Stimulated activated naive CD8-positive, alpha-beta T cell treated with anti-CD3 and anti-CD28 coated beads, Interleukin-15, Interleukin-2, amounts not matched to agents 100 ng/mL and 50 ng/mL, for 24 hours (primary cell): ENCODE measurements at regions not wholly inside any gene's neighbourhood (a gene's known extent, or its start where the extent isn't known, plus 50 kb on each side); places are given as distances from the start of the nearest gene placed in this dataset.

Source experiments
- H3K27ac Mint-ChIP-seq: one replicate; pipeline ENCODE4 v1.8.0; 2021; ENCODE audit warnings: mild to moderate bottlenecking, mixed read lengths
- H3K27me3 Mint-ChIP-seq: one replicate; pipeline ENCODE4 v1.8.0; 2021; ENCODE audit warnings: mixed read lengths
- H3K36me3 Mint-ChIP-seq: one replicate; pipeline ENCODE4 v1.8.0; 2021; ENCODE audit warnings: low read depth, mixed read lengths
- H3K4me1 Mint-ChIP-seq: one replicate; pipeline ENCODE4 v1.8.0; 2021; ENCODE audit warnings: low read depth, mixed read lengths
- H3K4me3 Mint-ChIP-seq: one replicate; pipeline ENCODE4 v1.8.0; 2021; ENCODE audit warnings: mild to moderate bottlenecking, mixed read lengths
- H3K9me3 Mint-ChIP-seq: one replicate; pipeline ENCODE4 v1.8.0; 2021; ENCODE audit warnings: mixed read lengths

DNA sequence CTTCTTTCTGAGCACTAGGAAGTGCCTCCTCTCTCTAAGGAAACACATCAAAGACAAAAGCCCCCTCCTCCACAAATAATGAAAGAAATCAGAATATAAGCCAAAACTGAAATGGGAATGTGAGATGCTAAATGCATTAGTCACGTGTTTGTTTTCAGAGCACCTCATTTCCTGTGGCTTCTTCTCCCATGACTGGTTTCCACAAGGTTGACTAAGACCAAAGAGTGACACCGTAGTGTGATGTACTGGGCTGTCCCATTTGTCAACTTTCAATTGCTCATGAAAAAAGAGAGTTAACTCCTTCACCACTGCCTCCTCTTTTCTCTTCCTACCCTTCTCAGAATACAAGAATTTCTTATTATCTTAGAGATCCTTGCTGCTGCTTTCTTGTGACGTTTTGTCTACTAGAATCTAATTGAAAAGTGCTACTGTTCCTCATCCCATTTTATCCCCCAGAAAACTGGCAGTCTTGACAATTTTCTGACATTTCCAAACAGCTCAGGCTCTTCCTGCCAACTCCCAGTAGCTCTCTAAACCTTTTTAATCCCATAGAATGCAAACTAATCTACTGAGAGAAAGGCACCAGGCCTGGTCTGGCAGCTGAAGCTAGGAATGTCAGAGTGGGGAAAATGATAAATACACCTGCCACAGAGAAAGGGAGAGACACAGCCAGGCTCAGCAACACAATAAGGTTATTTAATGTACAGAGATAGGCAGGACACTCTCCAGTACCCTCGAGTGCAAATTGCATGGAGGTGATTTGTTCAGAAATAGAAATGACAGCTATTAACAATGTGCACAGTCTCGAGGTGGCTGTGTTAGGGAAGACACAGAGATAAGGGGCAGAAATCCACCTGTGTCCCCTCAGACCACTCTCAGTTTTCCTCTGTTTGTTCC lies 671.7 kb upstream of the NRSN1 start:
- Mint-ChIP-seq H3K4me3 (no peak overlapping the region), H3K4me1 (no peaks in the 10 kb centered on the region), H3K9me3 (peaks cover 7% of the 10 kb centered on the region), H3K36me3 (no peaks in the 10 kb centered on the region), H3K27me3 (no peaks in the 10 kb centered on the region), H3K27ac (no peak overlapping the region)

- peaks cover 7% of the 10 kb centered on the region for H3K9me3 Mint-ChIP-seq
- H3K27ac Mint-ChIP-seq: no peak overlapping the region
- H3K4me1 Mint-ChIP-seq: no peaks in the 10 kb centered on the region
- no peaks in the 10 kb centered on the region for H3K36me3 Mint-ChIP-seq
- no peaks in the 10 kb centered on the region for H3K27me3 Mint-ChIP-seq
- H3K4me3 Mint-ChIP-seq: no peak overlapping the region
Observed at GRCh38 chr6:23455754-23456153, 670.3 kb upstream of the NRSN1 start.

DNA sequence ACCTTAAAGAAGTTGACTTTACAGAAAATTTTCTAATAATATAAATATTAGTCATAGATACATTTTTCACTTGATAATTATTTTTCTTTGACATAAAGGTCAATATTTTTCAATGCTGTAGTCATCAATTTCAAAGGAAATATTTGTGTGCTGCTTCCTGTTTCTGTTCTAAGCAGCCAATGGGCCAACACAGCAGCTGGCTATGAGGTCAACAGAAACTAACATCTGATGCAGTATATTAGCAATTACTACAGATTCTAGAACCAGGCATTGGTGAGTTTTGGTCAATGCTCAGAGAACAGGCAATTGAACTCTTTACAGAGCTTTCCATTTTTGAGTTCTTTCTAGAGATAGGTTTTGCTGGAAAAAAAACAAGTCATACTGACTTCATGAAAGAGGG lies 669.6 kb upstream of the NRSN1 start:
- Mint-ChIP-seq H3K4me3 (no peak overlapping the region), H3K9me3 (peaks cover 7% of the 10 kb centered on the region), H3K27ac (no peak overlapping the region), H3K36me3 (no peaks in the 10 kb centered on the region), H3K27me3 (no peaks in the 10 kb centered on the region), H3K4me1 (no peaks in the 10 kb centered on the region)

- peaks cover 7% of the 10 kb centered on the region for H3K9me3 Mint-ChIP-seq
- no peaks in the 10 kb centered on the region for H3K4me1 Mint-ChIP-seq
- H3K4me3 Mint-ChIP-seq: no peak overlapping the region
- no peaks in the 10 kb centered on the region for H3K36me3 Mint-ChIP-seq
- no peak overlapping the region for H3K27ac Mint-ChIP-seq
- no peaks in the 10 kb centered on the region for H3K27me3 Mint-ChIP-seq
Observed at GRCh38 chr6:23457321-23457720, 668.7 kb upstream of the NRSN1 start.

GRCh38 chr6:23465912-23466311 lies 660.1 kb upstream of the NRSN1 start:
- Mint-ChIP-seq H3K27me3 (peaks cover 3% of the 10 kb centered on the region), H3K9me3 (peaks cover 4% of the 10 kb centered on the region), H3K27ac (no peak overlapping the region), H3K4me3 (no peak overlapping the region), H3K36me3 (no peaks in the 10 kb centered on the region), H3K4me1 (no peaks in the 10 kb centered on the region)

DNA sequence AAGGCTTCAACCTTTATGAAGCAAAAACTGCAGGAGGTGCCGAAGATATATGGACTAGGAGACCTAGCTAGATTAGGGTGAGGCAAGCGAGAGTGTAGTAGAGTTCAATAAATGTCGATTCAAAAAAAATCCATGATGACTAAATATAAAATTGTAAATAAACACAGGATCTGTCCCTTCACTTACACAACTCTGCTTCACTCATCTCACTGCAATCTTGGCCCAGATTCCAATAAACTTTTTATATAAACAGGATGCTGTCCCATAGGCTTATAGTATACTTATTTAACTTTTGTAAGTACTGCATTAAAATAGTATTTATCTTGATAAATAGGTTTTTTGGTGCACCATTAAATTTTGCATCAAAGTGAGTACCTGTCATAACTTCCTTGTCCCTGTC lies 648.4 kb upstream of the NRSN1 start:
- Mint-ChIP-seq H3K27ac (no peak overlapping the region), H3K36me3 (no peaks in the 10 kb centered on the region), H3K9me3 (no peaks in the 10 kb centered on the region), H3K4me1 (no peaks in the 10 kb centered on the region), H3K27me3 (no peaks in the 10 kb centered on the region), H3K4me3 (no peak overlapping the region)

GRCh38 chr6:23478312-23478711 lies 647.7 kb upstream of the NRSN1 start:
- Mint-ChIP-seq H3K27me3 (no peaks in the 10 kb centered on the region), H3K4me1 (no peaks in the 10 kb centered on the region), H3K9me3 (peaks cover 3% of the 10 kb centered on the region), H3K36me3 (no peaks in the 10 kb centered on the region), H3K27ac (no peak overlapping the region), H3K4me3 (no peak overlapping the region)

- H3K27ac Mint-ChIP-seq: no peak overlapping the region
Observed at GRCh38 chr6:23483896-23484295, 642.1 kb upstream of the NRSN1 start.

DNA sequence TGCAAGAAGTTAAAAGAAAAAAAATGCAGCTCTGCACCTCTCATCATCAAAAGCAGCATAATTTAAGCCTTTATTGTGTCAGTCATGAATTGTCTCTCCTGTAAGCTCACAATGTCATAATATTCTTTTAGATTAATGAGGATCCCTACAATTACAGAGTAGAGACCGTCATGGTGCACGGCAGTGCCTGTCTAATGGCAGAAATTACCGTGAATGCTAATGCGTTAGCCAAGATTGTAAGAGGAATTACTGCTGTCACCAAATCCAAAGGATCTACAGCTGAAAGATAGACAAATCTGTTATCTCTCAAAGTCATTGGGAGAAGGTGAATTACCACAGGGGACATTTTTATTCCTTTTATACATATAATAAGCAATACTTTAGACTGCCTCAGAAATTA lies 631.6 kb upstream of the NRSN1 start:
- peaks cover 10% of the 10 kb centered on the region for H3K9me3 Mint-ChIP-seq
- no peaks in the 10 kb centered on the region for H3K36me3 Mint-ChIP-seq
- H3K4me3 Mint-ChIP-seq: no peak overlapping the region
- no peak overlapping the region for H3K27ac Mint-ChIP-seq
- no peaks in the 10 kb centered on the region for H3K27me3 Mint-ChIP-seq
- H3K4me1 Mint-ChIP-seq: no peaks in the 10 kb centered on the region

More at GRCh38 chr6:23483896-23484295, 642.1 kb upstream of the NRSN1 start:
- Mint-ChIP-seq H3K27me3 (no peaks in the 10 kb centered on the region), H3K4me3 (no peak overlapping the region), H3K36me3 (no peaks in the 10 kb centered on the region), H3K9me3 (peaks cover 3% of the 10 kb centered on the region), H3K4me1 (no peaks in the 10 kb centered on the region)

DNA sequence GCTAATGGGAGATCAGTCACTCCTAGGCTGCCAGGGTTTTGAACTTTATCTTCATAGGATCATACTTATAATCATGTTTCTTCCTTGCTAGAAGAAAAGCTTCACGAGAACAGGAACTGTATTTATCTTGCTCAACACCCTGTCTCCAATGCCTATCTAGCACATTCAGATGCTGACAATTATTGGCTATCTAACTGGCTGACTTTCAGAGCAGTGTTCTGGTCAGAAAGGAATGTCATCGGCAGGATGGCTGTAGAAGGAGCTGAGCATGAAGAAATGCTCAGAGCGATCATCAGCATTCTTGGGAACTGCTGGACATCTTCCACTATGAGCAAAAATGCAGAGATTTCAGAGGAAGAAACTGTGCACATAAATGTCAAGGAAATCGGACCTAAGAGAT lies 628.0 kb upstream of the NRSN1 start:
- no peak overlapping the region for H3K27ac Mint-ChIP-seq
- H3K27me3 Mint-ChIP-seq: no peaks in the 10 kb centered on the region
- no peaks in the 10 kb centered on the region for H3K36me3 Mint-ChIP-seq
- no peaks in the 10 kb centered on the region for H3K4me1 Mint-ChIP-seq
- peaks cover 3% of the 10 kb centered on the region for H3K9me3 Mint-ChIP-seq
- no peak overlapping the region for H3K4me3 Mint-ChIP-seq

DNA sequence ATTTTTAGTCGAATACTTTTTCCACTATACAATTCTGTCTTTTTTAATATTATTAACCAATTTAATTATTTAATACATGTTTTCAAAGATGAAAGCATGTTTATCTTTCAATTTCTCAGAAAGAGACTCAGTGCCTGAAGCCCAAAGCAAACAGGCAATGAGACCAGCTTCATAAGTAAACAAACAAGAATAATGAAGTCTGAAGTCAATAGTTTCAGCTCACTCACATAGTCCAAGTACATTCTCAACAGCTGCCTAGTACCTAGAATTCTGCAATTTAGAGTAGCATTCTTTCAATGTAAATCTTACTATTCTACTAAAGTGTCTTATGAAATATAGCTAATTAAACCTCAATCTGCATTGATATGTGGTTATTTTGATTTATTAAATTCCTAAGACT lies 626.5 kb upstream of the NRSN1 start:
- Mint-ChIP-seq H3K27ac (no peak overlapping the region), H3K4me3 (no peak overlapping the region), H3K9me3 (peaks cover 3% of the 10 kb centered on the region), H3K4me1 (no peaks in the 10 kb centered on the region), H3K36me3 (no peaks in the 10 kb centered on the region), H3K27me3 (no peaks in the 10 kb centered on the region)

- Mint-ChIP-seq H3K27ac (no peak overlapping the region), H3K4me3 (no peak overlapping the region), H3K27me3 (no peaks in the 10 kb centered on the region), H3K4me1 (no peaks in the 10 kb centered on the region), H3K9me3 (peaks cover 4% of the 10 kb centered on the region), H3K36me3 (no peaks in the 10 kb centered on the region)
Observed at GRCh38 chr6:23503173-23503572, 622.8 kb upstream of the NRSN1 start.

GRCh38 chr6:23505026-23505425 lies 621.0 kb upstream of the NRSN1 start:
- Mint-ChIP-seq H3K36me3 (no peaks in the 10 kb centered on the region), H3K27me3 (no peaks in the 10 kb centered on the region), H3K27ac (no peak overlapping the region)

DNA sequence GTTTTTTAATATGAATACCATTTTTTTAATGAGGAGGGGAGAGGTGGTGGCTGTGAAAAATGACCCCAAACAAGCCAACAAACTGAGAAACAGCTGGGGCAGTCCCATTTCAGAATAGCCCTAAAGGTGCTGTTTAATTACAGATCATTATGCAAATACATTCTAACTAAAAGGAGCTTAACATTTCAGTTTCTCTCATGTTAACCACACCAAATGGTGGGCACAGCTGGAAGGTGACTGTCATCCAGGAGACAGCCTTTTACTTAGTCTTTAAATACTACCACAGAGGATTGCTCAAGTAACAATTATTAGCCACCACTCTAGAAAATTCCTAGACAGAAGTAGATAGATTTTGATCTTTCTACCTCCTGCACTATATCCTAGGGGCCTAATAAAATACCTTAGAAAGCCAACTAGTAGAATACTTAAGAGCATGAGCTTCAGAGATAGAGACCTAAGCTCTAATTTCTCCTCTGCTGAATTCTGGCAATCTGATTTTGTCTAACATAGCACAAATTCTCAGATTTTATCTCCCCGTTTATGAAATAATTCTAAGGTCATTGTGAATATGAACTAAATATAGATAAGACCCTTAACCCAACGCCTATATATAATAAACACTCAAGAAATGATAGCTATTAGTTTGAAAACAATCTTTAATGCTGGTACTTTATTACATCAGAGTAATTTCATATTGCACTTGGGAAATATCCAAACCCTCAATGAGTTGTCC lies 615.1 kb upstream of the NRSN1 start:
- Mint-ChIP-seq H3K27ac (no peak overlapping the region), H3K4me1 (no peaks in the 10 kb centered on the region), H3K4me3 (no peak overlapping the region), H3K9me3 (peaks cover 4% of the 10 kb centered on the region), H3K27me3 (no peaks in the 10 kb centered on the region), H3K36me3 (no peaks in the 10 kb centered on the region)

More at GRCh38 chr6:23505026-23505425, 621.0 kb upstream of the NRSN1 start:
- H3K4me1 Mint-ChIP-seq: no peaks in the 10 kb centered on the region
- peaks cover 4% of the 10 kb centered on the region for H3K9me3 Mint-ChIP-seq
- no peak overlapping the region for H3K4me3 Mint-ChIP-seq

DNA sequence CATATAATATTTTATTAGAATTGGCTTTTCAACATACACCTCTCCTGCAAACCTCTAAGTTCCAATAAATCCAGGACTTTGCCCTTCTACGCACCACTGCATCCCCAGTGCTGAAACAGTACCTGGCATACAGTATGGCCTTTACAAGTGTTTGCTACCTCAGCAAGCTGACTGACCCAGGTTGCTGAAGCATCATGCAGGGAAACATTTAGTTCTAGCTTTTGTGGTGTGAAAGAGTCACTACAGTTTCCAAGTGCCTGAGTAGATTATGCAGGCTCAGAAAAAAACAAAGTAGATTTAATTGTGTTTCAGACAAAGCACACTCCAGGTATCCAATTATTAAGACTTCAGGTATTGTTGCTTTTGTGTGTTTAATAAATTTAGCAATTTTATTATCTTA lies 614.2 kb upstream of the NRSN1 start:
- Mint-ChIP-seq H3K9me3 (no peaks in the 10 kb centered on the region), H3K4me1 (no peaks in the 10 kb centered on the region)

More for the DNA sequence above, 614.2 kb upstream of the NRSN1 start:
- no peak overlapping the region for H3K27ac Mint-ChIP-seq
- H3K36me3 Mint-ChIP-seq: no peaks in the 10 kb centered on the region
- no peak overlapping the region for H3K4me3 Mint-ChIP-seq
- H3K27me3 Mint-ChIP-seq: no peaks in the 10 kb centered on the region
